GM19467 (cell line): ENCODE measurements at regions not wholly inside any gene's neighbourhood (a gene's known extent, or its start where the extent isn't known, plus 50 kb on each side); places are given as distances from the start of the nearest gene placed in this dataset.
"Not testable (repeated sequence)": the region's sequence is repeated elsewhere in the genome, so short reads cannot be mapped to it uniquely, and the experiment has no call there.

Source experiments
- ATAC-seq: cut with Tn5 transposase; IDR thresholded peaks from one replicate; pipeline ENCODE4 v1.9.1; 2021; ENCODE audit warnings: mild to moderate bottlenecking, moderate library complexity; ENCODE audit not compliant: unreplicated experiment

- peak; percentile 52 for ATAC-seq
Observed at GRCh38 chr18:8912348-8913326, 189.9 kb upstream of the NDUFV2 start.

- ATAC-seq, result not testable (repeated sequence)
Observed at GRCh38 chr18:8913606-8914403, 188.7 kb upstream of the NDUFV2 start.

GRCh38 chr18:8914404-8915264 is 187.9 kb upstream of the NDUFV2 start:
- not testable (repeated sequence) for ATAC-seq

GRCh38 chr18:8920856-8921787 is 181.4 kb upstream of the NDUFV2 start:
- ATAC-seq, result not testable (repeated sequence)

GRCh38 chr18:8926464-8926863 is 176.0 kb upstream of the NDUFV2 start:
- no peak for ATAC-seq

- ATAC-seq, result no peak
Observed at GRCh38 chr18:8928044-8928443, 174.5 kb upstream of the NDUFV2 start.

- no peak for ATAC-seq
Observed at GRCh38 chr18:8928847-8929780, 173.4 kb upstream of the NDUFV2 start.

- ATAC-seq, result no peak
Observed at GRCh38 chr18:8930990-8931616, 171.4 kb upstream of the NDUFV2 start.

GRCh38 chr18:8932866-8933265 is 169.6 kb upstream of the NDUFV2 start:
- no peak for ATAC-seq

GRCh38 chr18:8933714-8934284 is 168.7 kb upstream of the NDUFV2 start:
- ATAC-seq, result no peak

GRCh38 chr18:8935346-8935745 is 167.2 kb upstream of the NDUFV2 start:
- not testable (repeated sequence) for ATAC-seq

- no peak for ATAC-seq
Observed at GRCh38 chr18:8936619-8937018, 165.9 kb upstream of the NDUFV2 start.

GRCh38 chr18:8937160-8938094 is 165.1 kb upstream of the NDUFV2 start:
- no peak for ATAC-seq

- ATAC-seq, result no peak
Observed at GRCh38 chr18:8938817-8939216, 163.7 kb upstream of the NDUFV2 start.

GRCh38 chr18:8942021-8942908 is 160.2 kb upstream of the NDUFV2 start:
- no peak for ATAC-seq
